GM21390 (cell line): ENCODE measurements at regions not wholly inside any gene's neighbourhood (a gene's known extent, or its start where the extent isn't known, plus 50 kb on each side); places are given as distances from the start of the nearest gene placed in this dataset.

Experiments used
- ATAC-seq: cut with Tn5 transposase; IDR thresholded peaks from one replicate; pipeline ENCODE4 v1.9.1; 2021; ENCODE audit not compliant: unreplicated experiment

- no peak for ATAC-seq
Observed at GRCh38 chr5:113900141-113900540, 386.6 kb downstream of the YTHDC2 start.

- ATAC-seq: no peak
Observed at GRCh38 chr5:113900816-113901215, 387.3 kb downstream of the YTHDC2 start.

DNA sequence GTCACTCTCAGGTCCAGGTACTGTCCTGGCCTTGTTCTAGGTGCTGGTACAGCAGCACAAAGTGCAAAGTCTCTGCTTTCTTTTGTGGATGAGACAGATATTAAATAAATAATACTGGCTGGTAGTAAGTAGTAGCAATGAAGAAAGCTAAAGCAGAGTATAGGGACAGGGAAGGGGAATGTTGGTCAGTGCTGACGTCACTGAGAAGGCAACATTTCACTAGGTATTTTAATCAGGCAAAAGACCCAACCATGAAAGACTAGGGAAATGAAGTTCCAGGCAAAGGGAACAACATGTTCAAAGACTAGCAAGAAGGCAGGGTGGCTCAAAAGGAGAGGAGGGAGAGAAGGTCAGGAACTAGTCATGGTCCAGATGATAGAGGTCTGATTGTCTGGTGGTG is 388.2 kb downstream of the YTHDC2 start:
- no peak for ATAC-seq

GRCh38 chr5:113902917-113903660 is 389.6 kb downstream of the YTHDC2 start:
- no peak for ATAC-seq

DNA sequence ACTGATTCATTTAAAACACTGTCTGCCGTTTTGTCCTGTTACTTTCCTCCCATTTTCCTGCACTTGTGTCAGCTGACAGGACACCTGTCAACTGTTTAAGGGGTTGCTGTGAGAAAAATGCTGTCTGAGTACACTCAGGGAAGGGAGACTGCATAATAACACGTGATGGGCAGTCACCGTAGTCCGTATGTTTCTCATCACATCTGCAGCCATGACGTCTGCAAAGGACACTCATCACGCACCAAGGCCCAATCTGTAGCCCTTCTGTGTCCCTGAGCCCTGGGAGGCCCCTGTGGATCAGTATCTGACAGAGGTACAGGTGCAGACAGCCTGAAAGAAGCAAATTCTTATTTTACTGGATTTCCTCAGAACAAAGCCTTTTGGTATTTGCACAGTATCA is 396.3 kb downstream of the YTHDC2 start:
- no peak for ATAC-seq

DNA sequence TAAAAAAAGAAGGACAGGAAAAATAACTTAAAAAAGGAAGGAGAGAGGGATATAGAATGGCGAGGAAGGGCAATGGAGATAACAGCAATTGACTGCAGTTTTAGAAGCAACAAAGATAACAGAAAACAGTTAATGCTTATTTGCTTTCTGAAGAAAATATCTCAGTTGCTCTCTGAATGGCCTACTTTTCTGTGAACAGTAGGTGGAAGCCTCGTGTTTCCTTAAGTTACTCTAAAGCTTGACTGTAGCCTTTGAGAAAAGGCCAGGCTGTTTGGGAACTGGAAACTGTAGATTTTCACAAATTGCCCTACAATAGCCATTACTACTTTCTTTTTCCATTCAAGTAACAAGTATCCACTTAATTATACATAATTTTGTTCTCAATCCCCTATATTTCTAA is 404.5 kb downstream of the YTHDC2 start:
- ATAC-seq: no peak

DNA sequence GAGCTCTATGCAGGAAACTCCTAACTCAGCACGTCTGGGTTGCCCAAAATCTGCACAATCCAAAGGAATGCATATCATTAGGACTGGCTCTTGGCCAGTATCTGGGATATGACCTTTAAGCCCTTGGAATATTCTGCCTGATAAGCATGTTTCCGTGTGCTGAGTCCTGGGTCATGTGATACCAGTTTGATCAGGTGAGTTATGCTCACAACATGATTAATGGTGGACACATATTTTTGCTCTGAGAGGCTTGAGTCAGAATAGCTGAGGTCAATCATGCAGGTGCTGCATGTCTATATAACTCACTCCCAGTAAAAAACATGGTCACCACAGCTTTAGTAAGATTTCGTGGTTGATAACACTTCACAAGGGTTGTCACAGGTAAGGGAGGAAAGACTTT is 408.8 kb downstream of the YTHDC2 start:
- ATAC-seq: no peak

DNA sequence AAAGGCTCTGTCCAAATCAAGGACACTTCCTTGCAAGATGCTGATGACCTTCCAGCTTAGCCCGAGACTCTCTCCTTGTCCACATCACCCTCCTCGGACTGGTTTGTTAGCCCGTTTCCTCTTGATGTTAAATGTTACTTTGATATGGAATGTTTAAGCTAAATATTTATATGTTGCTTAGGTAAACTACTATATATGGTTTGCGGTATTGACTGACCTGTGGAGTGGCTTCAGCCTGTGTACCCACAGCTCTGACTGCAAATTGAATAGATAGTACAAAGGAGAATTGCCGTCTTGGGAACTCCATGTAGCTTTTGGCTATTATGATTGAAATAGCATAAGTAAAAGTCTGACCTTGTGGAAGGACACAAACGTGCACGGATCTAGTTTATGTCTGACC is 422.0 kb downstream of the YTHDC2 start:
- no peak for ATAC-seq

- no peak for ATAC-seq
Observed at GRCh38 chr5:113937301-113937700, 423.8 kb downstream of the YTHDC2 start.

DNA sequence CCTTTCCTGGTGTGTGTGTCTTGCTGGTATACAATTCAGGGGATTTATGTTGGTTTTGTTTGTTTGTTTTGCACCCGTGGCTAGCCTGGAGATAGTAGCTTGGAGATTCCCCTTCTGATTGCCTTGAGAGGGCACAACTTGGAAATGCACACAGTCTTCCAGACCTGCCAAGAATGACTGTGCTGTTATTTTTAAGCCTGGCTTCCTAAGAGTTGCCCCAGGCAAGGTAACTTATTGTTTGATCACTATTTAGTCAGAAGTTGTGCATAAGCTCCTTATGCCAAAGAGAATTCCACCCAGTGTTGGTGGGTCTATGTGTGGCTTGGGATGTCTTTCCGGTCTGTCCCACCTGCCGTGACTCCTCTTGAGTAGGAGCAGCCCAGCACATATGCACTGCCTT is 421.9 kb upstream of the KCNN2 start:
- ATAC-seq: no peak

GRCh38 chr5:113950186-113950585 is 411.7 kb upstream of the KCNN2 start:
- ATAC-seq: no peak

GRCh38 chr5:113965225-113965624 is 396.6 kb upstream of the KCNN2 start:
- ATAC-seq: no peak

DNA sequence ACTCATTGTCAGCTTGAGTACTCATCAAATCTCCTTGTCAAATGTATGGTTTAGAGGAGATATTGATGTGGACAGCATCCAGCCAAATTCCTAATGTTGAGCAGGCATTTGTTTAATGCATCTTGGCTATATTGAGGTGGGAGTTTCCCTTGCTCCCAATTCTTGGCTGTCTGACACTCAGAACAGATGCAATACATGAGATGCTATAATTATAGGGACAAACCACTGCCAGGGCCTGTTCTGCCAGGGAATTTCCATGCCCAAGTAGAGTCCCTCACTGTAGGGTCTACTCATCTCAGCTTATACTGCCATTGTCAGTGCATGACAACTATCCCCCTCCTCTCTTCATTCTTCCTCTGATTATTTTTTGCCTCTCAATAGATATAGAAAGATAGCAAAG is 392.0 kb upstream of the KCNN2 start:
- ATAC-seq: no peak

GRCh38 chr5:113971454-113971853 is 390.4 kb upstream of the KCNN2 start:
- no peak for ATAC-seq

DNA sequence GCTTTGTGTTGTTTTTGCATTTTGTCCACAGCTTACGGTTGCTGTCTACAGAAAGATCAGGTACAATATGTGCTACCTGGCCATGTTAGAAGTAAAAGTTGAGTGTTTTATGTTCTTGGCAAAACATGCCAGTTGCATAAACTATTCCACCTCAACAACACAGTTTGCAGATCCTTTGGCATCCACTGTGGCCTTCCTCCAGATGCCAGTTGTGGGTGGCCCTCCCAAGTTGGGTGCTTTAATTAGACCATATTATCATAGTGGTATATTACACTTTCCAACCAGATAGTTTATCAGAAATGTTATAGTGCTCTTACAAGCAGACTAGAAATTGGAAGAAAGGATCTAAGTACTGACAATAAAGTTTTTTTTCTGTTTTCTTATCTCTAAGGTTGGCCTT is 386.9 kb upstream of the KCNN2 start:
- ATAC-seq: no peak

- ATAC-seq: no peak
Observed at GRCh38 chr5:113984928-113985327, 376.9 kb upstream of the KCNN2 start.

GRCh38 chr5:113985505-113985904 is 376.4 kb upstream of the KCNN2 start:
- no peak for ATAC-seq

- no peak for ATAC-seq
Observed at GRCh38 chr5:113989278-113989912, 372.5 kb upstream of the KCNN2 start.

- no peak for ATAC-seq
Observed at GRCh38 chr5:113989913-113990305, 372.0 kb upstream of the KCNN2 start.

- ATAC-seq: no peak
Observed at GRCh38 chr5:114001076-114001475, 360.8 kb upstream of the KCNN2 start.

DNA sequence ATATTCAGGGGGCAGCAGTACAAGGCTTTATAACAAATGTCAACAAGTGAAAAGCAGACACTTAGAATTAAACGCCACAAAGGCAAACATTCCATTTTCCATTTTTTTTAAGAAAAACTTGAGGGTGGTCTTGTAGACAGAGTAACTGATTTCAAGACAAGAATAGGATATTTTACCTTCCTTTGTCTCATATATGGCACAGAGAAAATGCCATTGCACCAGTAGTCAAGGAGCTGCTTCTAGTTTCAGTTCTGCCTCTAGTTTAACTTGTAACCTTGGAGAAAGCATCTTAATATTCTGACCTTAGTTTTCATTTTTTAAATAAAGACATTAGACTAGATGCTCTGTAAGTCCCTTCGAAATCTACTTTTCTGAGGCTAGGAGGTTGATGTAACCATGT is 355.3 kb upstream of the KCNN2 start:
- no peak for ATAC-seq

DNA sequence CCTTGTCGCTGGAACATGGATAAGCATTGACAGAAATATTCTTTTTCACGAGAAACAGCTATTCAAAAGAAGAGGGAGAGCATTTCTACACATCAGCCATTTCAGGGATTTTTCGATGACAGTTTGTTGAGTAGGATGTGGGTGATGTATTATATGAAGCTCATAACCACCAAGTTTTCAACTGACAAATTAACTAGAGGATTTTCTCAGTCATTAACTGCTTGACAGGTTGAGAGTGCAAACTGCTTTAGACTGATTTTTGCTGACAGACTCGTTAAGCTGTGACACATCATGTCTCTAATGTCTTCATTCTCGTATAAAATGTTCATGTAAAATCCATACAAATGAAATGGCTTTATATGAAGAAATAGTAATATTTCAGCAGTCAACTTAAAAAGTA is 354.2 kb upstream of the KCNN2 start:
- ATAC-seq: no peak

- ATAC-seq: no peak
Observed at GRCh38 chr5:114010362-114010761, 351.5 kb upstream of the KCNN2 start.
